SK-N-SH (cell line): ENCODE measurements at regions not wholly inside any gene's neighbourhood (a gene's known extent, or its start where the extent isn't known, plus 50 kb on each side); places are given as distances from the start of the nearest gene placed in this dataset.

Experiments
- CTCF ChIA-PET: fragments of 300-600, 350-600 bp; formaldehyde crosslinking; extraction: SDS; loops from one replicate; lab custom pipeline; 2021; lab: Yijun Ruan, JAX
- POLR2A ChIA-PET: fragments of 350-600 bp; sonication (Branson Sonifier 250); formaldehyde crosslinking; extraction: SDS; loops from one replicate; lab custom pipeline; 2020; ENCODE audit warnings: antibody characterized with exemption, inconsistent platforms; lab: Yijun Ruan, JAX
- DNase-seq: peaks from one replicate; pipeline ENCODE4 v3.0.0; 2012
- H2AFZ ChIP-seq: fragments of 200-600 bp; sonication (generic); 2 replicates; pipeline ENCODE4 v1.8.1; 2016; ENCODE audit warnings: antibody characterized with exemption, mild to moderate bottlenecking, low read depth
- H3F3A ChIP-seq: fragments of 200-600 bp; sonication (generic); replicated peaks from 2 replicates; pipeline ENCODE3; 2016; ENCODE audit warnings: antibody characterized with exemption, mild to moderate bottlenecking; ENCODE audit not compliant: insufficient read depth
- H3K27ac ChIP-seq, 2 experiments: fragments of 200-500 bp in 1 of 2; fragments of 200-600 bp in 1 of 2; sonication (Bioruptor generic) in 1 of 2; sonication (generic), shearing (Covaris generic) in 1 of 2; 2 replicates each; pipeline versions ENCODE4 v1.5.1 to v1.6.1; 2014 to 2016; ENCODE audit warnings: low read depth in 2 of 2, inconsistent platforms in 1 of 2, low read length in 1 of 2, mild to moderate bottlenecking in 1 of 2, mixed read lengths in 1 of 2
- H3K27me3 ChIP-seq: fragments of 200-600 bp; sonication (generic), shearing (Covaris generic); 2 replicates; pipeline ENCODE4 v1.6.1; 2016; ENCODE audit warnings: mixed run types; ENCODE audit not compliant: insufficient read depth
- H3K36me3 ChIP-seq, 2 experiments: fragments of 200-500 bp in 1 of 2; fragments of 200-600 bp in 1 of 2; sonication (Bioruptor generic) in 1 of 2; sonication (generic) in 1 of 2; replicated peaks in 1 of 2; 2 replicates each; pipeline versions ENCODE3 to v1.5.1; 2014 to 2016; ENCODE audit warnings: low read length in 1 of 2, mild to moderate bottlenecking in 1 of 2; ENCODE audit not compliant: insufficient read depth in 2 of 2, control insufficient read depth in 1 of 2
- H3K4me1 ChIP-seq, 2 experiments: fragments of 200-500 bp in 1 of 2; fragments of 200-600 bp in 1 of 2; sonication (Bioruptor generic) in 1 of 2; sonication (generic), shearing (Covaris generic) in 1 of 2; 2 replicates each; pipeline versions ENCODE4 v1.5.1 to v1.6.1; 2014 to 2016; ENCODE audit warnings: low read depth in 1 of 2, low read length in 1 of 2, mixed run types in 1 of 2; ENCODE audit not compliant: insufficient read depth in 2 of 2, control insufficient read depth in 1 of 2
- H3K4me2 ChIP-seq: fragments of 200-600 bp; sonication (generic), shearing (Covaris generic); 2 replicates; pipeline ENCODE4 v1.6.1; 2017; ENCODE audit warnings: mixed run types
- H3K4me3 ChIP-seq, 2 experiments: fragments of 200-500 bp in 1 of 2; fragments of 200-600 bp in 1 of 2; sonication (Bioruptor generic) in 1 of 2; sonication (generic), shearing (Covaris generic) in 1 of 2; 2 replicates each; pipeline versions ENCODE4 v1.5.1 to v1.8.1; 2014 to 2016; ENCODE audit warnings: low read depth in 2 of 2, inconsistent platforms in 1 of 2, low read length in 1 of 2, mild to moderate bottlenecking in 1 of 2, mixed read lengths in 1 of 2, moderate library complexity in 1 of 2
- H3K79me2 ChIP-seq: fragments of 200-600 bp; sonication (generic); 2 replicates; pipeline ENCODE4 v1.8.1; 2017; ENCODE audit warnings: mild to moderate bottlenecking; ENCODE audit not compliant: insufficient read depth
- H3K9ac ChIP-seq: fragments of 200-600 bp; sonication (generic); 2 replicates; pipeline ENCODE4 v1.6.1; 2017; ENCODE audit warnings: mixed run types
- H3K9me2 ChIP-seq: fragments of 200-600 bp; sonication (generic); 2 replicates; pipeline ENCODE4 v1.6.1; 2017; ENCODE audit warnings: mixed run types
- H3K9me3 ChIP-seq: fragments of 200-600 bp; sonication (generic); 2 replicates; pipeline ENCODE4 v1.6.1; 2017; ENCODE audit warnings: mixed run types, mild to moderate bottlenecking, moderate library complexity
- H4K20me1 ChIP-seq: fragments of 200-600 bp; sonication (generic); 2 replicates; pipeline ENCODE4 v1.6.1; 2017; ENCODE audit warnings: mild to moderate bottlenecking, mixed run types; ENCODE audit not compliant: insufficient read depth
- EP300 ChIP-seq, 2 experiments: IDR thresholded peaks; 2 replicates each; pipeline versions ENCODE4 v1.4.0 to v1.6.1; 2012; ENCODE audit warnings: borderline replicate concordance in 1 of 2, low read depth in 1 of 2, low read length in 1 of 2
- FOSL2 ChIP-seq: IDR thresholded peaks from 2 replicates; pipeline ENCODE4 v1.4.0; 2012; ENCODE audit warnings: low read depth, mild to moderate bottlenecking, moderate library complexity, borderline replicate concordance
- FOXJ3 ChIP-seq: sonication (generic); formaldehyde crosslinking; IDR thresholded peaks from 2 replicates; pipeline ENCODE4 v1.5.1; 2020; ENCODE audit warnings: mild to moderate bottlenecking, missing genetic modification reagents
- GATA2 ChIP-seq: sonication (generic); formaldehyde crosslinking; IDR thresholded peaks from 2 replicates; pipeline ENCODE4 v1.5.0; 2020; ENCODE audit warnings: mild to moderate bottlenecking, missing genetic modification reagents
- MEF2A ChIP-seq: IDR thresholded peaks from 2 replicates; pipeline ENCODE4 v1.4.0; 2012; ENCODE audit warnings: low read depth, borderline replicate concordance
- MXI1 ChIP-seq: IDR thresholded peaks from 2 replicates; pipeline ENCODE4 v1.6.1; 2012; ENCODE audit warnings: mild to moderate bottlenecking, low read depth, low read length, improper control_type of control experiment
- NFIC ChIP-seq: IDR thresholded peaks from 2 replicates; pipeline ENCODE4 v1.4.0; 2012; ENCODE audit warnings: borderline replicate concordance
- PBX3 ChIP-seq: IDR thresholded peaks from 2 replicates; pipeline ENCODE4; 2012
- POLR2AphosphoS5 ChIP-seq: IDR thresholded peaks from 2 replicates; pipeline ENCODE4 v1.6.1; 2012; ENCODE audit warnings: low read depth, low read length
- REST ChIP-seq: IDR thresholded peaks from 2 replicates; pipeline ENCODE4 v1.6.1; 2012; ENCODE audit warnings: mild to moderate bottlenecking, low read depth, low read length, moderate library complexity
- SMC3 ChIP-seq: IDR thresholded peaks from 2 replicates; pipeline ENCODE4 v1.6.1; 2012; ENCODE audit warnings: low read depth, low read length, improper control_type of control experiment
- USF1 ChIP-seq: IDR thresholded peaks from 2 replicates; pipeline ENCODE4 v1.4.0; 2012; ENCODE audit warnings: low read depth, borderline replicate concordance
- USF2 ChIP-seq: fragments of 150-350 bp; IDR thresholded peaks from 2 replicates; pipeline ENCODE4 v1.6.1; 2017; ENCODE audit warnings: antibody characterized with exemption, low read length, low read depth, borderline replicate concordance
- ZBTB33 ChIP-seq: IDR thresholded peaks from 2 replicates; pipeline ENCODE4 v1.4.0; 2012; ENCODE audit warnings: low read depth, borderline replicate concordance
- WGBS: methylation state at CpG from one replicate; pipeline ENCODE4 v1.1.6; 2017; ENCODE audit warnings: low lambda C conversion rate; 5-methylcytosine and 5-hydroxymethylcytosine counted together

GRCh38 chr4:137451172-137451825 is 81.0 kb downstream of the PCDH18 start:
- Histone ChIP-seq H2AFZ (no peak overlapping the region), H3K36me3 (no peaks in the 10 kb centered on the region), H3K79me2 (no peaks in the 10 kb centered on the region), H3K4me3 (no peak overlapping the region), H3K9me2 (0 out of 2 replicates have a peak, but pooled peaks cover 4% of the 10 kb centered on the region), H3F3A (no peaks in the 10 kb centered on the region), H4K20me1 (no peaks in the 10 kb centered on the region), H3K9me3 (no peaks in the 10 kb centered on the region), H3K4me1 (no peaks in the 10 kb centered on the region; a peak in 1 of 4 replicates), H3K9ac (no peak overlapping the region), H3K27me3 (no peaks in the 10 kb centered on the region), H3K27ac (no peak overlapping the region), H3K4me2 (no peak overlapping the region)
- ChIA-PET POLR2A (no interaction called here), CTCF (interaction anchor here (1.2 kb wide), 1 partner anchor 53 kb away, joined by 3 read pairs; no protein-coding TSS in a partner anchor)
- TF ChIP-seq NFIC (no peak), EP300 (IDR thresholded peaks at IDR 0.05; ENCODE audit: borderline replicate concordance in 1 of 2, low read depth in 1 of 2, low read length in 1 of 2) (no peak), MXI1 (no peak), POLR2AphosphoS5 (no peak), GATA2 (no peak), PBX3 (no peak), REST (no peak), USF1 (no peak), SMC3 (no peak), MEF2A (no peak), USF2 (no peak), ZBTB33 (no peak), FOSL2 (no peak), FOXJ3 (CRISPR knock-in tag) (no peak)
- 92% methylated on average over 3 of the region's 3 CpGs for WGBS
- no peak for DNase-seq
